ENCODE measurements at regions not wholly inside any gene's neighbourhood (a gene's known extent, or its start where the extent isn't known, plus 50 kb on each side); places are given as distances from the start of the nearest gene placed in this dataset.
"Not testable (repeated sequence)": the region's sequence is repeated elsewhere in the genome, so short reads cannot be mapped to it uniquely, and the experiment has no call there.

- Mint-ChIP-seq H3K4me1 (no peaks in the 10 kb centered on the region), H3K9me3 (peaks cover 4 to 52% (median 25%) of the 10 kb centered on the region in 6 donors), H3K27ac (no peak overlapping the region), H3K4me3 (no peak overlapping the region), H3K36me3 (peaks cover 0 to 7% (median 0%) of the 10 kb centered on the region in 3 donors), H3K27me3 (ENCODE audit: low read depth in 3 of 3) (peaks cover 0 to 1% (median 0%) of the 10 kb centered on the region in 3 donors)
- no peak for DNase-seq
These were observed 153.9 kb upstream of the LRRC4C start for GRCh38 chr11:41613326-41613725.

GRCh38 chr11:41622707-41623359 lies 163.4 kb upstream of the LRRC4C start:
- DNase-seq = no peak
- Mint-ChIP-seq H3K4me3 (no peak overlapping the region), H3K27ac (no peak overlapping the region), H3K27me3 (ENCODE audit: low read depth in 3 of 3) (peaks cover 0 to 2% (median 0%) of the 10 kb centered on the region in 3 donors), H3K4me1 (no peaks in the 10 kb centered on the region), H3K9me3 (peaks cover 12 to 61% (median 36%) of the 10 kb centered on the region in 6 donors), H3K36me3 (peaks cover 0 to 6% (median 0%) of the 10 kb centered on the region in 3 donors)

GRCh38 chr11:41659985-41660384 lies 200.5 kb upstream of the LRRC4C start:
- peaks cover 25 to 63% (median 39%) of the 10 kb centered on the region in 6 donors for H3K9me3 Mint-ChIP-seq
- H3K36me3 Mint-ChIP-seq = peaks cover 0 to 11% (median 0%) of the 10 kb centered on the region in 3 donors
- no peak overlapping the region for H3K27ac Mint-ChIP-seq
- no peaks in the 10 kb centered on the region for H3K4me1 Mint-ChIP-seq
- DNase-seq = no peak
- no peak overlapping the region for H3K4me3 Mint-ChIP-seq
- H3K27me3 Mint-ChIP-seq (ENCODE audit: low read depth in 3 of 3) = no peaks in the 10 kb centered on the region

GRCh38 chr11:41660585-41660984 lies 201.1 kb upstream of the LRRC4C start:
- Mint-ChIP-seq H3K27me3 (ENCODE audit: low read depth in 3 of 3) (no peaks in the 10 kb centered on the region), H3K27ac (no peak overlapping the region), H3K36me3 (peaks cover 0 to 11% (median 0%) of the 10 kb centered on the region in 3 donors), H3K4me3 (no peak overlapping the region), H3K4me1 (no peaks in the 10 kb centered on the region), H3K9me3 (peaks cover 25 to 57% (median 34%) of the 10 kb centered on the region in 6 donors)
- no peak for DNase-seq

- no peaks in the 10 kb centered on the region for H3K4me1 Mint-ChIP-seq
- peaks cover 14 to 54% (median 28%) of the 10 kb centered on the region in 6 donors for H3K9me3 Mint-ChIP-seq
- H3K36me3 Mint-ChIP-seq = peaks cover 0 to 11% (median 0%) of the 10 kb centered on the region in 3 donors
- DNase-seq = no peak
- H3K27ac Mint-ChIP-seq = no peak overlapping the region
- no peak overlapping the region for H3K4me3 Mint-ChIP-seq
- H3K27me3 Mint-ChIP-seq (ENCODE audit: low read depth in 3 of 3) = no peaks in the 10 kb centered on the region
These were observed 206.2 kb upstream of the LRRC4C start for GRCh38 chr11:41665441-41666360.

- Mint-ChIP-seq H3K36me3 (peaks cover 0 to 8% (median 0%) of the 10 kb centered on the region in 3 donors), H3K27ac (no peak overlapping the region), H3K4me1 (no peaks in the 10 kb centered on the region), H3K27me3 (ENCODE audit: low read depth in 3 of 3) (no peaks in the 10 kb centered on the region), H3K4me3 (no peak overlapping the region), H3K9me3 (peaks cover 12 to 56% (median 26%) of the 10 kb centered on the region in 6 donors)
- no peak for DNase-seq
These were observed 207.7 kb upstream of the LRRC4C start for GRCh38 chr11:41666951-41667653.

GRCh38 chr11:41675205-41675604 lies 215.8 kb upstream of the LRRC4C start:
- H3K9me3 Mint-ChIP-seq = peaks cover 7 to 46% (median 14%) of the 10 kb centered on the region in 6 donors
- no peak overlapping the region for H3K4me3 Mint-ChIP-seq
- peaks cover 0 to 1% (median 0%) of the 10 kb centered on the region in 3 donors for H3K27me3 Mint-ChIP-seq (ENCODE audit: low read depth in 3 of 3)
- H3K27ac Mint-ChIP-seq = no peak overlapping the region
- DNase-seq = no peak
- H3K36me3 Mint-ChIP-seq = peaks cover 0 to 4% (median 0%) of the 10 kb centered on the region in 3 donors
- H3K4me1 Mint-ChIP-seq = no peaks in the 10 kb centered on the region

- Mint-ChIP-seq H3K27me3 (ENCODE audit: low read depth in 3 of 3) (peaks cover 0 to 2% (median 0%) of the 10 kb centered on the region in 3 donors), H3K27ac (no peak overlapping the region), H3K36me3 (no peaks in the 10 kb centered on the region), H3K4me3 (no peak overlapping the region), H3K4me1 (no peaks in the 10 kb centered on the region), H3K9me3 (peaks cover 17 to 60% (median 30%) of the 10 kb centered on the region in 6 donors)
- DNase-seq = no peak
These were observed 253.6 kb upstream of the LRRC4C start for GRCh38 chr11:41713030-41713429.

- no peaks in the 10 kb centered on the region for H3K36me3 Mint-ChIP-seq
- DNase-seq = no peak
- H3K27ac Mint-ChIP-seq = no peak overlapping the region
- peaks cover 19 to 58% (median 30%) of the 10 kb centered on the region in 6 donors for H3K9me3 Mint-ChIP-seq
- H3K4me1 Mint-ChIP-seq = no peaks in the 10 kb centered on the region
- H3K4me3 Mint-ChIP-seq = no peak overlapping the region
- H3K27me3 Mint-ChIP-seq (ENCODE audit: low read depth in 3 of 3) = peaks cover 0 to 2% (median 0%) of the 10 kb centered on the region in 3 donors
These were observed 254.6 kb upstream of the LRRC4C start for GRCh38 chr11:41714101-41714500.

- DNase-seq = no peak
- peaks cover 17 to 60% (median 30%) of the 10 kb centered on the region in 6 donors for H3K9me3 Mint-ChIP-seq
- H3K4me1 Mint-ChIP-seq = no peaks in the 10 kb centered on the region
- H3K27ac Mint-ChIP-seq = no peak overlapping the region
- no peak overlapping the region for H3K4me3 Mint-ChIP-seq
- H3K27me3 Mint-ChIP-seq (ENCODE audit: low read depth in 3 of 3) = peaks cover 0 to 2% (median 0%) of the 10 kb centered on the region in 3 donors
- no peaks in the 10 kb centered on the region for H3K36me3 Mint-ChIP-seq
These were observed 257.4 kb upstream of the LRRC4C start for GRCh38 chr11:41716862-41717261.

- Mint-ChIP-seq H3K4me3 (no peak overlapping the region), H3K9me3 (peaks cover 14 to 49% (median 36%) of the 10 kb centered on the region in 6 donors), H3K36me3 (peaks cover 0 to 4% (median 0%) of the 10 kb centered on the region in 3 donors), H3K27me3 (ENCODE audit: low read depth in 3 of 3) (peaks cover 0 to 2% (median 0%) of the 10 kb centered on the region in 3 donors), H3K4me1 (no peaks in the 10 kb centered on the region), H3K27ac (no peak overlapping the region)
- no peak for DNase-seq
These were observed 261.3 kb upstream of the LRRC4C start for GRCh38 chr11:41720761-41721160.

- not testable (repeated sequence) for H3K4me1 Mint-ChIP-seq; DNase-seq; H3K4me3 Mint-ChIP-seq; H3K27ac Mint-ChIP-seq; H3K36me3 Mint-ChIP-seq; H3K27me3 Mint-ChIP-seq (ENCODE audit: low read depth in 3 of 3)
- peaks cover 19 to 66% (median 43%) of the 10 kb centered on the region in 6 donors for H3K9me3 Mint-ChIP-seq
These were observed 268.7 kb upstream of the LRRC4C start for GRCh38 chr11:41728161-41728560.

GRCh38 chr11:41775296-41775695 lies 315.8 kb upstream of the LRRC4C start:
- no peak overlapping the region for H3K27ac Mint-ChIP-seq
- H3K4me1 Mint-ChIP-seq = no peaks in the 10 kb centered on the region
- no peaks in the 10 kb centered on the region for H3K27me3 Mint-ChIP-seq (ENCODE audit: low read depth in 3 of 3)
- peaks cover 18 to 58% (median 40%) of the 10 kb centered on the region in 6 donors for H3K9me3 Mint-ChIP-seq
- no peak for DNase-seq
- no peak overlapping the region for H3K4me3 Mint-ChIP-seq
- H3K36me3 Mint-ChIP-seq = peaks cover 0 to 3% (median 0%) of the 10 kb centered on the region in 3 donors

Data from immature natural killer cell (primary cell).